ENCODE measurements at regions not wholly inside any gene's neighbourhood (a gene's known extent, or its start where the extent isn't known, plus 50 kb on each side); places are given as distances from the start of the nearest gene placed in this dataset.

GRCh38 chr4:1470393-1470670 is 64.1 kb upstream of the NKX1-1 start:
- peaks cover 13% of the 10 kb centered on the region for H3K27me3 Mint-ChIP-seq
- intact Hi-C loops (cut with DNase I, micrococcal nuclease) = no loop called here
- POLR2A ChIA-PET = no interaction called here
- H3K36me3 Mint-ChIP-seq (ENCODE audit: low read depth) = no peaks in the 10 kb centered on the region
- no peak overlapping the region for H3K27ac Mint-ChIP-seq
- no peak for ATAC-seq
- no peaks in the 10 kb centered on the region for H3K4me1 Mint-ChIP-seq
- no peak overlapping the region for H3K4me3 Mint-ChIP-seq
- no peak for DNase-seq
- H3K9me3 Mint-ChIP-seq (ENCODE audit: low read depth) = peaks cover 12% of the 10 kb centered on the region
- CTCF ChIA-PET = no interaction called here

- no peak overlapping the region for H3K27ac Mint-ChIP-seq
- H3K4me1 Mint-ChIP-seq = no peaks in the 10 kb centered on the region
- no peaks in the 10 kb centered on the region for H3K36me3 Mint-ChIP-seq (ENCODE audit: low read depth)
- no peak for DNase-seq
- no peak overlapping the region for H3K4me3 Mint-ChIP-seq
- H3K9me3 Mint-ChIP-seq (ENCODE audit: low read depth) = peaks cover 12% of the 10 kb centered on the region
- intact Hi-C loops (cut with DNase I, micrococcal nuclease) = no loop called here
- ChIA-PET POLR2A (no interaction called here), CTCF (no interaction called here)
- peaks cover 13% of the 10 kb centered on the region for H3K27me3 Mint-ChIP-seq
- ATAC-seq = no peak
These were observed 63.6 kb upstream of the NKX1-1 start for GRCh38 chr4:1469607-1470392.

- H3K27ac Mint-ChIP-seq = no peak overlapping the region
- H3K27me3 Mint-ChIP-seq = peaks cover 10% of the 10 kb centered on the region
- H3K4me3 Mint-ChIP-seq = no peak overlapping the region
- H3K4me1 Mint-ChIP-seq = no peaks in the 10 kb centered on the region
- DNase-seq (no peak), ATAC-seq (no peak)
- intact Hi-C loops (cut with DNase I, micrococcal nuclease) = no loop called here
- H3K36me3 Mint-ChIP-seq (ENCODE audit: low read depth) = no peaks in the 10 kb centered on the region
- POLR2A ChIA-PET = no interaction called here
- CTCF ChIA-PET = no interaction called here
- H3K9me3 Mint-ChIP-seq (ENCODE audit: low read depth) = peaks cover 12% of the 10 kb centered on the region
These were observed 62.8 kb upstream of the NKX1-1 start for GRCh38 chr4:1469043-1469442.

GRCh38 chr4:1467581-1468458 is 61.6 kb upstream of the NKX1-1 start:
- intact Hi-C loops (cut with DNase I, micrococcal nuclease) = no loop called here
- Mint-ChIP-seq H3K4me3 (no peak overlapping the region), H3K36me3 (ENCODE audit: low read depth) (no peaks in the 10 kb centered on the region), H3K9me3 (ENCODE audit: low read depth) (peaks cover 12% of the 10 kb centered on the region), H3K27ac (no peak overlapping the region), H3K27me3 (peaks cover 5% of the 10 kb centered on the region), H3K4me1 (no peaks in the 10 kb centered on the region)
- ATAC-seq = no peak
- DNase-seq = no peak
- POLR2A ChIA-PET = no interaction called here
- CTCF ChIA-PET = no interaction called here

- ATAC-seq (no peak), DNase-seq (no peak)
- CTCF ChIA-PET = interaction anchor here (0.7 kb wide), 1 partner anchor 874 kb away, joined by 3 read pairs; no protein-coding TSS in a partner anchor
- intact Hi-C loops (cut with DNase I, micrococcal nuclease) = no loop called here
- peaks cover 12% of the 10 kb centered on the region for H3K9me3 Mint-ChIP-seq (ENCODE audit: low read depth)
- no peak overlapping the region for H3K27ac Mint-ChIP-seq
- H3K36me3 Mint-ChIP-seq (ENCODE audit: low read depth) = no peaks in the 10 kb centered on the region
- POLR2A ChIA-PET = no interaction called here
- peaks cover 3% of the 10 kb centered on the region for H3K27me3 Mint-ChIP-seq
- H3K4me1 Mint-ChIP-seq = no peaks in the 10 kb centered on the region
- no peak overlapping the region for H3K4me3 Mint-ChIP-seq
These were observed 60.6 kb upstream of the NKX1-1 start for GRCh38 chr4:1466863-1467165.

GRCh38 chr4:1466034-1466862 is 60.0 kb upstream of the NKX1-1 start:
- POLR2A ChIA-PET = no interaction called here
- no peak for ATAC-seq
- Mint-ChIP-seq H3K4me3 (no peak overlapping the region), H3K9me3 (ENCODE audit: low read depth) (peaks cover 12% of the 10 kb centered on the region), H3K27ac (no peak overlapping the region), H3K27me3 (peaks cover 5% of the 10 kb centered on the region), H3K36me3 (ENCODE audit: low read depth) (no peaks in the 10 kb centered on the region), H3K4me1 (no peaks in the 10 kb centered on the region)
- CTCF ChIA-PET = interaction anchor here (0.7 kb wide), 1 partner anchor 873 kb away, joined by 3 read pairs; no protein-coding TSS in a partner anchor
- intact Hi-C loops (cut with DNase I, micrococcal nuclease) = no loop called here
- no peak for DNase-seq

GRCh38 chr4:1465173-1466033 is 59.2 kb upstream of the NKX1-1 start:
- Mint-ChIP-seq H3K9me3 (ENCODE audit: low read depth) (peaks cover 12% of the 10 kb centered on the region), H3K27me3 (peaks cover 11% of the 10 kb centered on the region), H3K27ac (no peak overlapping the region), H3K36me3 (ENCODE audit: low read depth) (no peaks in the 10 kb centered on the region), H3K4me1 (no peaks in the 10 kb centered on the region), H3K4me3 (no peak overlapping the region)
- ATAC-seq (no peak), DNase-seq (no peak)
- intact Hi-C loops (cut with DNase I, micrococcal nuclease) = no loop called here
- CTCF ChIA-PET = no interaction called here
- POLR2A ChIA-PET = no interaction called here

- no peaks in the 10 kb centered on the region for H3K36me3 Mint-ChIP-seq (ENCODE audit: low read depth)
- no peak for ATAC-seq
- H3K9me3 Mint-ChIP-seq (ENCODE audit: low read depth) = peaks cover 12% of the 10 kb centered on the region
- H3K27me3 Mint-ChIP-seq = peaks cover 14% of the 10 kb centered on the region
- DNase-seq = no peak
- POLR2A ChIA-PET = no interaction called here
- intact Hi-C loops (cut with DNase I, micrococcal nuclease) = no loop called here
- H3K4me1 Mint-ChIP-seq = no peaks in the 10 kb centered on the region
- H3K27ac Mint-ChIP-seq = no peak overlapping the region
- H3K4me3 Mint-ChIP-seq = no peak overlapping the region
- CTCF ChIA-PET = no interaction called here
These were observed 58.4 kb upstream of the NKX1-1 start for GRCh38 chr4:1464581-1465171.

GRCh38 chr4:1463927-1464540 is 57.8 kb upstream of the NKX1-1 start:
- CTCF ChIA-PET = interaction anchor here (0.7 kb wide), 1 partner anchor 111 kb away, joined by 3 read pairs; no protein-coding TSS in a partner anchor
- intact Hi-C loops (cut with DNase I, micrococcal nuclease) = no loop called here
- no peak for ATAC-seq
- Mint-ChIP-seq H3K36me3 (ENCODE audit: low read depth) (no peaks in the 10 kb centered on the region), H3K9me3 (ENCODE audit: low read depth) (peaks cover 12% of the 10 kb centered on the region), H3K4me3 (no peak overlapping the region), H3K4me1 (no peaks in the 10 kb centered on the region), H3K27me3 (peaks cover 14% of the 10 kb centered on the region), H3K27ac (no peak overlapping the region)
- no peak for DNase-seq
- POLR2A ChIA-PET = no interaction called here

GRCh38 chr4:1463088-1463926 is 57.1 kb upstream of the NKX1-1 start:
- POLR2A ChIA-PET = no interaction called here
- no peak for DNase-seq

More at GRCh38 chr4:1463088-1463926, 57.1 kb upstream of the NKX1-1 start:
- Mint-ChIP-seq H3K9me3 (ENCODE audit: low read depth) (peaks cover 10% of the 10 kb centered on the region), H3K4me3 (no peak overlapping the region), H3K27me3 (peaks cover 16% of the 10 kb centered on the region), H3K4me1 (no peaks in the 10 kb centered on the region), H3K36me3 (ENCODE audit: low read depth) (no peaks in the 10 kb centered on the region), H3K27ac (no peak overlapping the region)
- no peak for ATAC-seq
- intact Hi-C loops (cut with DNase I, micrococcal nuclease) = no loop called here
- CTCF ChIA-PET = interaction anchor here (0.7 kb wide), 1 partner anchor 110 kb away, joined by 3 read pairs; no protein-coding TSS in a partner anchor
